ENCODE measurements at regions not wholly inside any gene's neighbourhood (a gene's known extent, or its start where the extent isn't known, plus 50 kb on each side); places are given as distances from the start of the nearest gene placed in this dataset.
"Not testable (repeated sequence)": the region's sequence is repeated elsewhere in the genome, so short reads cannot be mapped to it uniquely, and the experiment has no call there.

DNA sequence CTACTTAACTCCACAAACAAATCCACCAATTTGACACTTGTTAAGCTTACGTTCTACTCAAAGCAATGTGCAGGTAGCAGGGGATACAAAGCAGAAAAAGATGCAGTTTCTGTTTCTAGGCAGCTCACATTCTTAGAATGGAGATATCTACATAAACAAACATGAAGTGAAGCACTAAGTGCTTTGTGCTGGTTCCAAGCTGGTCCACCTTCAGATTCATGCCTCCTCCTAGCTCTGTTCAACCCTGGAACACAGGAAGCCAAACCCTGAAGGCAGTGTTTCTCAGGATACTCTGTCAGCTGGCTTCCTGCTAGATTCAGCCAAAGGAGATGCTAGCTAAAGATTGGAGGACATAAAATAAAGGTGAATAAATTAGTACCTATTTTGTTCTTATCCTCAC, 55.3 kb upstream of the NOL4 start:
- no peak for DNase-seq (ENCODE audit: low read depth)

DNA sequence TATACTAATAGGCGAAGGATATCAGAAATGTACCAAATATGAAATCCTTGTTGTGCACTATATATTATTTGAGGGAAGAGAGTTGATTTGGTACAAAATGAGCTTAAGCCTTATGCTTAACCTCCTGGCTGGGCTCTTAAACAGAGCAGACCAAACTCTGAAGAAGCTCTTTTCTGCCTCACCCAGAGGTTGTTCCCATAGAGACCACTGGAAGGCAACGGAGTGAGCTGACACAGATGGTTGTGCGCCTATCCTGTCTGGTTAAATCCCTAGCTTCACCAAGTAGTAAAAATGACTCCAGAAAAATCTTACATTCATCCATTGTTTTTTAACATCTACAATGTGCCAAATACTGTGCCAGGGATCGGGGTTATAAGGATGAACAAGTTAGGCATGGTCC, 55.9 kb upstream of the NOL4 start:
- DNase-seq (ENCODE audit: low read depth) = no peak

DNA sequence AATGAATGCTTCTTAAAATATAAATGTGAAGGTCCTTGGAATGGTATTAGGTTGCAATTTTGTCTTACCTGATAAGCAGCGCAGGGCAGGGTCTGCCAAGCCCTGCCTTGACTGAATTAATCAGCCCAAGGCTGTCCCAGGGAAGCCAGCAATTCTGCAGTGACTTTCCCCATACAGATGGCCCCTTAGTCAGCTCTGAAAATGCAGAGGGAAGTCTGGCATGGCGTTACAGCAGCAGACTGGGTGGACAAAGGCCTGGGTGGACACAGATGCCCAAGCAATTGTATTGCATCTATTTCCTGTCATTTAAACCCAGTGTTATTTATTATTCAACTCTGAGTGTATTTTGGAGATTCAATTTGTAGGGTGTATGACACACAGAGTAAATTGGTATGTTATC, 56.6 kb upstream of the NOL4 start:
- DNase-seq (ENCODE audit: low read depth) = no peak

DNA sequence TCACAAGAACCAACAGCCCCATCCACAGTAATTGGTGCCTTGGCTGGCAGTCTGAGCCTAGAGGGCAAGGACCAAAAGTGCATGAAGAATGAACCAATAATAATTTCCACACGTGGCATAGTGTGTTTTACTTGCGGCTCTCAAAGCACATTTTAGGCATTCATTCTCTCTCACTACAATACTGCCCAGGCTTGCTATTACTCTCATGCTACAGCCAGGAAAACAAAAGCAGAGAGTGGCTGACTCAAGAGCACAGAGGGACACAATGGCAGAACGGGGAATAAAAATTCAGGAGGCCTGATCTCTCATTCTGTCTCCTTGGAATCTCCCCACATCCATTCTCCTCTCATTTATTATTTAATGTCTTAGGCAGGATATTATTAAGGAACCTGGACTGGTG, 57.0 kb upstream of the NOL4 start:
- DNase-seq (ENCODE audit: low read depth) = no peak

DNA sequence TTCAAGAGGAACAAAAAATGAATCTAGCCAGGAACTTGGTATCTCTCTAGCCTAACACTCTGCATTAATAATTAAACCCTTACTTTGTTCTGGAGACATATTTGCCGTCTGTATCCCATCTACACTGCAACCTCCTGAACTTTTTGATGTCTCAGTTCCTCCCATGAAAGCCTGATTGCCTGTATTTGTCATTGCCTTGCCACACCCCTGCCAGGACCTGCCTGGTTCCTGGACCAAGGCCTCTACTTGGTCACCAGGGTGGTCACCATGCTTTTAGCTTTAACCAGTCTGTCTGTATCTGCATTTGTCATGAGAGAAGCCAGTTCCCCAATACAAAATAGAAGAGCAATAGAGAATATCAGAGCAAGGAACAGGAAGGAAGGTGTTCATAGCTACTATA, 58.8 kb upstream of the NOL4 start:
- DNase-seq (ENCODE audit: low read depth) = no peak

DNA sequence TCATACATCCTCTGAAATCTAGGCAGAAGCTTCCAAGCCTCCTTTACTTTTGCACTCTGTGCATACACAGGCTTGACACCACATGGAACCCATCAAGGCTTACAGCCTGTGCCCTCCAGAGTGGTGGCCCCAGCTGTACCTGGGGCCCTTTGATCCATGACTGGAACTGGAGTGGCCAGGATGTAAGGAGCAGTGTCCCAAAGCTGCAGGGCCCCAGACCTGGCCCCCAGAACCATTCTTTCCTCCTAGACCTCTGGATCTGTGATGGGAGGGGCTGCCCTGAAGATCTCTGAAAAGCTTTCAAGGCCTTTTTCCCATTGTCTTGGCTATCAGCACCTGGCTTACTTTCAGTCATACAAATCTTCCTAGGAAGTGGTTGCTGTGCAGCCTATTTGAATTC, 63.1 kb upstream of the NOL4 start:
- DNase-seq (ENCODE audit: low read depth) = no peak

DNA sequence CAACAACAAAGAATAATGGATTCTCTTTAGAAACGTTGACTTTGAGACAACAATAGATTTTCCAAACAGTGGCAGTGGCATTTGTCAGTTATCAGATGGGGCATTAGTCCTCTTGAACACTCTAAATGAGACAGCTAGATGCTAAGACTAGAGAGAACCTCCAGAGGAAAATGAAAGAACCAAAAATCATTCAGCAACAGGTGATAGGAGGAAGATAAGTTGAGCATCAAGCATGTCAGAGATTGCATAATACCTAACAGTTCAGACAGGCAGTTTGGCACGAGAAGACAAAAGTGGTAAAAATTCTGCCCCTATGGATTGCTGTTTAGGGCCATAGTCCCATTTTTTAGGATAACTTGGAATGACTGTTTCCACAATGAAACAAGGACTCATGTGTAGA, 67.9 kb upstream of the NOL4 start:
- no peak for DNase-seq (ENCODE audit: low read depth)

DNA sequence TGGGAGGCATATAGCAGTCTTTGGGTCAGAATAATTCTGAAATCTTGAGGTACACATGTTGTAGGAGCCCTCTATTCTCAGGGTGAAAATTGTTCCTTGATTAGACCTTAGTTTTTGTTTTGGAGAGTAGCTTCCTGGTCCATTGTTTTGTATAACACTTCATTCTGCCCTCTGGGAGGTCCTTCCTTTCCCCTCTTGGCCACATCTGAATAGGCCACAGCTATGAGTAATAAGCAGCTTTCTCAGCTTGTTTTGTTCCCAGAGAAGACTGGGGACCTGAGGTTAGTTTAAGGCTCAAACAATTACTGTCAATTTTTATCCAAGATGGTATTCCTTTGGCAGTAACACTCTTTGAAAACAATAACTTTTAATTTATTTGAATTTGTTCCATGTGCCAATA, 72.6 kb upstream of the NOL4 start:
- no peak for DNase-seq (ENCODE audit: low read depth)

DNA sequence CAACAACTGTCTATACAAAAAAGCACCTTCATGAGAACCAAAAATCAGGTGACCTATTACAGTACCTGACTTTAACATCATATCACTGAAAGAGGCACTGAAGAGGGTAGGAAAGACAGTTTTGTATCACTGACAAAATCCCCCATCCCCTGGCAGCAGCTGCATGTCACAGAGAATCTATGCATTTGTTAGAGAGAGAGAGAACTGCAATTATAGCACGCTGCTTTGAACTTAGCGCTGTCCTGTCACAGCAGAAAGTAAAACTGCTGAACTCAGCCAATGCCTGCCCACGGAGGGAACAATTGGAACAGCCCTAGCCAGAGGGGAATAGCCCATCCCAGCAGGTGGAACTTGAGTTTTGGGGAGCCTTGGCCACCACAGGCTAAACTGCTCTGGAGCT, 75.1 kb upstream of the NOL4 start:
- no peak for DNase-seq (ENCODE audit: low read depth)

DNA sequence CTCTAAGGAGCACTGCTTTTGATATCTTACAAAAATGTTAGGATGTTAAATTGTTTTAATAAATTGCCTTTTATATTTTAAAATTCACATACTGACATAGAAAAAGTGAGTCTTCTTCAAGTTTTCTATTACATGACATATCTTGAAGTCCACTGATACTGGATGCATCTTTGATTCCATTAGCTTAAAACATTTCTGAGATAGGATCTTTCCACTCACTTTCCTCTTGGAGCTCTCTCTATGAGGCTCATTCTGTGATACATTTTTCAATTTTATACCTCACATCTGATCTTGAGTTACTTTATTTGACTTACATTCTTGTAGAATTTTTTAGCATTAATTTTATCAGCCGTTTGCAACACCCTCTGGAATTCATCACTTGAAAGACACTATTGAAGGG, 86.8 kb upstream of the NOL4 start:
- no peak for DNase-seq (ENCODE audit: low read depth)

DNA sequence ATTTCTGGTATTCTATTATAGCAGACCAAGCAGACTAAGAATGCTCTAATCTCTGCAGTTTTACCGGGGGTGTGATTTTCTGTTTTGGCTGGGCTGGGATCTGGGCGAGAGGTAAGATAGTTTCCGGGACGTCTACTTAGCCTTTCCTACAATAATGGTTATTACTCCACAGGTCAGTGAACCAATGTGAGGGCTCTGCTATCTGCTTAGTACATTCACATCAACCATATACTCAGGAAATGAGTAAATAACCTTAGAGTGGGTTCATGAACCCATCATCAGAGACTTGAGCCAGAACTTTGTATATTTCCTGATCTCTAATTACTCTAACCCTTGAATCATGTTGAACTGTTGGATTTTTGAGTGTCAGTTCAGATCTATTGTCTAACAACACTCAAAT, 90.1 kb upstream of the NOL4 start:
- no peak for DNase-seq (ENCODE audit: low read depth)

DNA sequence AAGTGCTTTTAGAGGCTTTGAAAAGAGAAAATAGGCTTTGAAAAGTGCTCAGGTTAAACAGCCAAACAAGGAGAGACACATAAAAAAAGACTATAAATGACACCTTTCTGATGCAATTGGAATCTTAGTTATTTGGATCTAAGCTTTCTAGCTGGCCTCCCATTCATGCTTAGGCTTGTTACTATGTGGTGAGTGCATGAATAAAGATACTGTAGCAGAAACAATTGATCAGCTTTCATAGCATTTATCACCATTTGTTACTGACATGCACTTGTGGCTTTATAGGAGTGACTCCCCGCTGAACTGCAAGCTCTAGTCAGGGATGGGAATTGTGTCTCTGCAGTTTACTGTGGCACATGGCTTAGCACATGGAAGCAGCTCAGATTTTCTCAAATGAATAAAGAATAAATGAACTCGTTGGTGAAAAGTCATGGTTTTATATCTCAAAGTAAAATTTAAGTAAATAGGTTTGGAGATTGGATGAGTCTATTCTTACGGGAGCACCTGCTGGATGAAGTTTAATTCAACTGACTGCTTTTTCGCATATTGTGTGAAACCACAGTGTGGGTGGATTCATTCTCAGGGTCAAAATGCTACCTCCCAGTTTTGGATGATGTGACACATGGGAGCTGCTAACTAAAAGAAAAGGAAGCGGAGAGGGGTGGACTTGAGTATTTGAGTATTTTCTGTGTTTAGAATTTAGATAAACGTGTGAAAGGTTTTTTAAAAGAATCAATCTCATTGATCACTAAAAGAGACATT, 91.1 kb upstream of the NOL4 start:
- DNase-seq (ENCODE audit: low read depth) = no peak

DNA sequence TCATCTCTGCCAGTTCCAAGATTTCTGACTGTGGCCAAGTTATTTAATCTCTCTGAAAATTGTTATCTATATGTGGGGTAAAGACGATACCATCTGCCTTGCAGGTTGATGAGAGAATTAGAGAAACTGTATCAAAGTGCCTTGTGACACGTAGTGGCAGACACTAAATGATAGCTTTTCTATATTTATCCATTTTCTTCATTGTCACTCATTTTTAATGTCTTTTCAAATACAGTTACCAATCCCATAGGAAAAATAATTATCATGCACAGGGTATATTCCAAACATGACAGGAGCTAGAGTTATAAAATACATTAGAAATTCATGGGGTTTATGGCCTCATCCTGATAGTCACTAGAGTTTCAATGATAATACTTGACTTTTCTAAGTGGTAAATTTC, 95.6 kb upstream of the NOL4 start:
- DNase-seq (ENCODE audit: low read depth) = no peak

DNA sequence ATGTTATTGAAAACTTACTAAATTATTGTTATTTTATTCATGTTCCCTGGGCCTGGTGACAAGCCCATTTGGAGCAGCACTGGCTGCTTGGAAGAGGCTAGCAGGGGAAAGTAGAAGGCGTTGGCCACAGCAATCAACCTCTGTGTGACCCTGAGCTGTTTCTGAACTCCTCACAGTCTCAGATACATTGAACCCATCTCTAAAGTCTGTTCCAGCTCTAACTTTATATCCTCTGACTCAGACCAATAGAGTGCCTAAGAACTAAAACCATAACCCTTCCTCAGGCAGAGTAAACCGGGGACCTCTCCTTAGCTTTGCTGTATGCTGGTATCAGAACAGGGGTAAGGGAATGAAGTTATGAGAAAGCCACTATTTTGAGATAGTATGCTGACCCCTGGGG, 96.4 kb upstream of the NOL4 start:
- DNase-seq (ENCODE audit: low read depth) = no peak

DNA sequence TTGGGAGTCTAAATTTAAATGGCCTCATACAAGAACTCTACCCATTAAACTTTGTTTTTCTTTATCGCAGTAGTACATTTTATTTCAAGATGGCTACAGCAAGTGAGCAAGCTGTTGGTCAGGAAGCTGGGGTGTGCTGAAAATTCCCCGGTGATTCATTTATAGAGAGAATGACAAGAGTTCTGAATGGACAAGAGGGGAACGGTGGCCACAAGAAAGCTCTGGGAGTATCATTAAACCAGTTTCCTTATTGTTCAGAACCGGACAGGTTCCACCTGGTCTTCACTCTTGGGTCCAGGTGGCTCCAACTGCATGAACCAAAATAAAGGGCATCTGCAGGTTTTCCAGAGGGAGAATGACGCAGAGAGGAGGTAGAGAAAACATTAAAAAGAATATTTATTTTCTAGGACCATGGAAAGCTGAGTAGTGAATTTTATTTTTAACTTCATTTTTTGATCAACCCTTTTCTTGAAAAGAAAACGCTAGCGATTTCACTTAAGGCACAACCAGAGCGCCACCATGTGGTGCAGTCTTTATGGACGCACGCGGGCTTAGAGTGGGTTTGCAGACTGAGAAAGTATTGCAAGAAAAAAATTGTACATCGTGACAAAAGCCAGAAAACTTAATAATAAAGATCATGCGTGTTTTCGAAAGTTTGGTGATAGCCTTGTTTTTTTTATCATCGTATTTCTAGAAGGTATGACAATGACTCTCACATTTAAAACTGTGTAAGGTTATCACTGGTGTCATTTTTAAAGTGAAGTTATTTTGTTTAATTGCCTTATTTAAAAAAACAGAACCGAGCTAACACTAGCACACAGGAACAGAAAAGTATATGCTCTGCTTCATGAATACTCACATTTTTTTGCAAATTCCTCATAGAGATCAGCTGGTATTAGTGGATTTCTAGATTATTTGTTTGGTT, 97.9 kb upstream of the NOL4 start:
- DNase-seq (ENCODE audit: low read depth) = peak; percentile 26

DNA sequence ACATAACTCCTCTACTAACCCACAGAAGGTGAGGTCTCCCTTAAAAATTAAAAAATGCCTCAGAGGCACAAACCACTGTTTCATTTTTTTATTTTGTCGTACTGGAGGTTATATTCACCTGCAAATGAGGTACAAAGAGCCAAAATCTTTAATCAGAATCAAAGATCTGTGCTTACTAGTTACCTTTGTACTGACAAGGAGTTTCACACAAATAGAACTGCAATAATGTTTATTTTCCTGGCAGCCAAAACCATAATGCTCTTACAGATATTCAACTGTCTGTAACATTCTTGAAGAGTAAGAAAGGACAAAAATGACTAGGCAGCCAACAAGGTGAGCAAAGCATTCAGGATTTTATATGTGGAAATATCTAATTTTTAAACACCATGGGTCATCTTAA, 105.1 kb upstream of the NOL4 start:
- no peak for DNase-seq (ENCODE audit: low read depth)

DNA sequence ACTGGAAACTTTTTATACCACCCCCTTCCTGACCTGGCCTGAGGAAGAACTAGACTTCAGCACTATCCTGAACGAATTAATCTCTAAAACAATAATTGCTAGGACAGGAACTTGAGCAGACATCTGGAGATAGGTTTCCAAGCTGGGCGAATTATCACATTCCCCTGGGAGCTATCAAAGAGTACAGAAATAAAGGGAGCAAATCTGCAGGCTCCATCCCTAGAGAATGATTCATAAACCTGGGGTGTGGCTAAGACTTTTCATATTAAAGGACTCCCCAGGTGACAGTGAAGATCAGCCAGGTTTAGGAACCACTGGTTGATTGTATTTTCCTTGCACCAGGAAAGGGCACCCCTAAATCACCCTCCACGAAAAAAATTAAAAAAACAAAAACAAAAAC, 105.6 kb upstream of the NOL4 start:
- no peak for DNase-seq (ENCODE audit: low read depth)

DNA sequence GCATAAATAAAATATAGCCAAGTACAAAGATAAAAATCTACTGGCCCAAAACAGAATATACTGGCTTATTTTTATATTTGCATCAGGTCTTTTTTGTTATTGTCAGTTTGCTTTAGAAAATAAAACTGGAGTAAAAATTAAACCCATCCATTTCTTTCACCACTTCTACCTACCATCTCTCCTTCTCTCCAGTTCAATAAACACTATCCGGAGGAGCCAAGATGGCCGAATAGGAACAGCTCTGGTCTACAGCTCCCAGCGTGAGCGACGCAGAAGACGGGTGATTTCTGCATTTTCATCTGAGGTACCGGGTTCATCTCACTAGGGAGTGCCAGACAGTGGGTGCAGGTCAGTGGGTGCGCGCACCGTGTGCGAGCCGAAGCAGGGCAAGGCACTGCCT, 106.2 kb upstream of the NOL4 start:
- not testable (repeated sequence) for DNase-seq (ENCODE audit: low read depth)

DNA sequence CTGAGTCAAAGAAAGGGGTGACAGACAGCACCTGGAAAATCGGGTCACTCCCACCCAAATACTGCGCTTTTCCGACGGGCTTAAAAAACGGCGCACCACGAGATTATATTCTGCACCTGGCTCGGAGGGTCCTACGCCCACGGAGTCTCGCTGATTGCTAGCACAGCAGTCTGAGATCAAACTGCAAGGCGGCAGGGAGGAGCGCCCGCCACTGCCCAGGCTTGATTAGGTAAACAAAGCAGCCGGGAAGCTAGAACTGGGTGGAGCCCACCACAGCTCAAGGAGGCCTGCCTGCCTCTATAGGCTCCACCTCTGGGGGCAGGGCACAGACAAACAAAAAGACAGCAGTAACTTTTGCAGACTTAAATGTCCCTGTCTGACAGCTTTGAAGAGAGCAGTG, 106.6 kb upstream of the NOL4 start:
- DNase-seq (ENCODE audit: low read depth) = not testable (repeated sequence)

DNA sequence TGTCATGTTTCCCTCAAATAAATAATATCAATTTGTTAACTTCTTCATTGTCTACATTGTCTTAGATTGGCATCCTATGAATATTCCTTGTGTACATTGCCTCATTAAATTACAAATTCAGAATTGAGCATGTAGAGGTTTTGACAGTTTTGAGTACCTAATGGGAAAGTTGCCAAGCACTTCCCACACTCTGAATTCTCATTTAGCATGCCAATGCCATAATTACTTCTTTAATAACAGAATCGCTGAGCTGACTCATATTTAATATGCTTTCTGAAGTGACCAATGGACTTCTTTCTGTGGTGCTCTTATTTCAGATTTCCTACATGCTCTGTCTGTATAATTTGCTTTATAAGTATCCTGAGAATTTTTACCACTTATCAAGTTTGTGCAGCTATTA, 114.4 kb upstream of the NOL4 start:
- no peak for DNase-seq (ENCODE audit: low read depth)

DNA sequence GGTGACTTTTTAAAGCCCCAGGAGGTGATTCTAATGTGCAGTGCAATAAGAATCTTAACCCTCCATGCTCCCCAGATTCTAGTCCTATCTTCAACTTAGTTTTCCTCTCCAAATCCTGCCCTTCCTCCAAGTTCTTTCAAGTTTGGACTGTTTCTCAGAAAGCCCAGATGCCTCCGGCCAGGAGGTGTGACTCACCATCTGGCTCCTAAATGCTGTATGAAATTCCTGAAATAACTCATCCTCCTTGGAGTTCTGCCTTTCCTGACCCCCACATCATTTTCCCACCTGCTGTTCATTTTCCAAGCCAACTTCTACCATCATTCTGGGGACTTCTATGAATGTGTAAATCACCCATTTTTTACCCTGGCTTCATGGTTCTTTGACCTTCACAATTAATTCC, 118.2 kb upstream of the NOL4 start:
- DNase-seq (ENCODE audit: low read depth) = peak; percentile 27

DNA sequence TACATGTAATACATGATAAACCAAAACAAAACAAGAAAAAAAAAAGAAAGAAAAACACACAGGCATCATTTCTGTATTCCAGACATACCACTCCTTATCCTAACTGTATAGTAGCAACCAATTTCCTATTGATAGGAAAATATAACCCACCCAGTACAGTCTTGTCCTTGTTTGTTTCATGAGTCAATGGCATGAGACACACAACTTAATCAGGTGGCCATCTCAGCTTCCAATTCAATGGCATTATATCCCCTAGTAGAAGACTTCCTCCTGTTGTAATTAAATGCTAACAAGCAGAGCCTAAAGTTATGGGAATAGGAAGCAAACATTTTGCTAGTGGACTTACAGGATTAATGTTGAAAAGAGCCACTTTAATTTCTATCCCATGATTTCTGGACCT, 121.0 kb upstream of the NOL4 start:
- DNase-seq (ENCODE audit: low read depth) = no peak

DNA sequence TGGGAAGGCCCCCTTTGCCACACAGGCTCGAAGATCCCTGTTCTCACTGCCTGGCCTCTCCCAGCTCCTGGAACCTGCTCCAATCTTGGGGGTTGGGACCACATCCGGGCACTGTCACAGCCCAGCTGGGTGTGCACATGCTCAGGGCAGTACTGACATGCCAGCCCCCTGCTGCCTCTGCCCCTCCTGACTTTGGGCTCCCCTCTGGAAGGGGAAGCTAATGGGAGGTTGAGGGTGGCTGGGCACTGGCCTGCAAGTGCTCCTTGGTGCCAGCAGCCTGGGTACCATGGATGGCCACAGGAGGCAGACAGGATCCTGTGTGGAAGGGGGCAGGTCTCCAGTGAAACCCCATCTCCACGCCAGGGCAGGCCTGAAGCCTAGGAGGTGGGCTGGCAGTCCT, 126.1 kb upstream of the NOL4 start:
- DNase-seq (ENCODE audit: low read depth) = no peak
